ENCODE measurements at regions not wholly inside any gene's neighbourhood (a gene's known extent, or its start where the extent isn't known, plus 50 kb on each side); places are given as distances from the start of the nearest gene placed in this dataset.

DNA sequence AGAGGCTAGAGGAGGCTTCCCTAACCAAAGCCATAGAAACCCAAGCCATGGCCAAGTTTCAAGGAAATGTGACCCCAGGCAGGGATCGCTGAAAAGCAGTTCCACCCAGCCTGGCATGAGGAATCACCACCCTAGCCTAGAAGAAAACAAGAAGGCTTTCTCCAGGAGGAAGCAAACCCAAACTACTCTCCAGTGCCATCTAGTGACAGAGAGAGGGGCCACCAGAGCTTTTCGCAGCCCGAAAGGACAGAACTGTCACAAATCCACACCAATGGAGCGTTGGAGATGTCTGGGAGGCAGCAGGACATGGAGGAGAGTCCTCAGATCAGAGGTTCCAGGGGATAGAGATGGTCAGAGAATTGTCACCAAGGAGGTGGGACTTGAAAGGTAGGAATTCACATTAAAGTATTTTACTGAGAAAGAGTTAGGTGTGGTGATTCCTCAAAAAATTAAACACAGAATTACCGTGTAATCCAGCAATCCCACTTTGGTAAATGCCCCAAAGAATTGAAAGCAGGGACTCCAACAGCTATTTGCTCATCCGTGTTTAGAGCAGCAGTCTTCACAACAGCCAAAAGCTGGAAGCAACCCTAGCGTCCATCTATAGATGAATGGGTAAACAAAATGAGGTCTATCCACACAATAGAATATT, 67.3 kb upstream of the NUP50 start:
- no peak for DNase-seq (ENCODE audit: low read depth)

GRCh38 chr22:45097061-45097460, 66.7 kb upstream of the NUP50 start:
- DNase-seq (ENCODE audit: low read depth): no peak

- no peak for DNase-seq (ENCODE audit: low read depth)
Measured at GRCh38 chr22:45098056-45098455, 65.7 kb upstream of the NUP50 start.

DNA sequence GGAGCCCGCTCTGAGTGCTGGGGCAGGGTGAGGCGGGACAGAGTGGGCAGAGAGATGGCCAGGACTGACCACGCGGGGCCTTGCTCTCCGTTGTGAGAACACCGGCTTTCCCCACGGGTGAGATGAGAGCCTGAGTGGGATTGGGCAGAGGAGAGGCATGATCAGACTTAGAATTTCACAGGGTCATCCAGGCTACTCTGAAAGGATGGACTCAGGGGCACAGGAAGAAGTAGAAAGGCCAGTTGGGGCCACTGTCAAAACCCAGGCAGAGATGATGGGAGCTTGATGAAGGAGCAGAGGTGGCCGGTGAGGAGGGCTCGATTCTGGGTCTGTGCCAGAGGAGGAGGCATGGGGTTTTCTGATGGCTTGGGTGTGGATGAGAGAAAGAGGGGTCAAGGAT, 63.8 kb upstream of the NUP50 start:
- DNase-seq (ENCODE audit: low read depth): no peak

DNA sequence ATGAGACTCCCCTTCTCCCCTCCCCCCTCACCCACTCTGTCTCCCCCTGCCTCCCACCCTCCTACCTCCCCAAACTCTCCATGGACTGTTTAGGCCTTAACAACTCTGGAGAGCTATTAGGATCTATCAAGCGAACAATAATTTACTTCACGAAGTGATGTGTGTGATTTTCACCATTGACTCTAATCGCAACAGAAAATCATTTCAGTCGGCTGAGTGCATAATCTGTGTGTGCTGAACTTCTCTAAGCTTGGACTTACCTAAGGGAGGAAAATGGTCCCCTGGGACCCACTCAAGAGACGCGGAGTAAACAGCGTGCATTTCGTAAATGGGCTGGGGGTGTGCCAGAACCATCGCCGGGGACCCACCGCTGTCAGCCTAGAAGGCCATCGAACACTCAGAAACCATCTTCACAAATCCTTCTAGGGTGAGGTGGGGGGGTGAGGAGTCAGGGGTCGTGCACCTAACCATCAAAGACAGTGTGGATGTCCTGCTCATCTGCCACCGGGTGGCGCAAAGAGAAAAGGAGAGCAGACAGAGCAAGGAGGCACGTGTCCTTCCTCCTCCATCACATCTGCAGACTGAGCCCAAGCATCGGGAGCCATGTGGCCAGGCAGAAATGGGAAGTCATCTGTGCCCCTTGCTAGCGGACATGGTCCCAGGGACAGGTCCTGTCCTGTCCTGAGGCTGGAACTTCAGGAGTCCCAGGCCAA, 62.1 kb upstream of the NUP50 start:
- no peak for DNase-seq (ENCODE audit: low read depth)

GRCh38 chr22:45102896-45103420, 60.8 kb upstream of the NUP50 start:
- DNase-seq (ENCODE audit: low read depth): no peak

GRCh38 chr22:45103756-45104155, 60.0 kb upstream of the NUP50 start:
- no peak for DNase-seq (ENCODE audit: low read depth)

DNA sequence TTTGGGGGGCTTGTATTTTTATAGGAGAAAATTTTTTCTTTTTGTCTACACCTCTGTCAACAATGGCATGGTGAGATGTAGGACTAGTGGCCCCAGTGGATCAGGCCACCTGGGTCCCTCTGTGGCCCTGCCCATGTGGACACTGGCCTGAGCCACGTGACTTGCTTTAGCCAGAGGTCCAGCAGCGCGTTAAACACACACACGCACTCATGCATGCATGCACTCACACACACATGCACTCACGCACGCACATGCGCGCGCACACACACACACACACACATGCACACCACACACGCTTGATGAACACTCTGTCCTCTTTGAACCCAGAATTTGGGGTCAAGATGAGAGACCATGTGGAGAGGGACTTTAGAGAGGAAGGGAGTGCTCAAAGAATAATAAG, 59.4 kb upstream of the NUP50 start:
- DNase-seq (ENCODE audit: low read depth): no peak

GRCh38 chr22:45105281-45105702, 58.4 kb upstream of the NUP50 start:
- peak; percentile 95 for DNase-seq (ENCODE audit: low read depth)

DNA sequence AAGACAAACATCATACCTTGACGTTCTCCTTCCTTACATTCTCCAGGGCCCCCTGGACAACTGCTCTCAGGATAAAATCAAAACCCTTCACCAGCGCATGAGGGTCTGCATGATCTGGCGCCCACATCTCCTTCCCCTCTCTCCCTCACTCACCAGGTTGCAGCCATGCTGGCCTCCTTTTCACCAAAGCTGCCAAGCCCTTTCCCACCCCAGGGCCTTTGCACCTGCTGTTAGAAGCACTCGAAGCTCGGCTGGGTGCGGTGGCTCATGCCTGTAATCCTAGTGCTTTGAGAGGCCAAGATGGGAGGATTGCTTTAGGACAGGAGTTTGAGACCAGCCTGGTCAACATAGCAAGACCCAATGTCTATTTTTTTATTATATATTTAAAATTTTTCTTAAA, 56.1 kb upstream of the NUP50 start:
- no peak for DNase-seq (ENCODE audit: low read depth)

DNA sequence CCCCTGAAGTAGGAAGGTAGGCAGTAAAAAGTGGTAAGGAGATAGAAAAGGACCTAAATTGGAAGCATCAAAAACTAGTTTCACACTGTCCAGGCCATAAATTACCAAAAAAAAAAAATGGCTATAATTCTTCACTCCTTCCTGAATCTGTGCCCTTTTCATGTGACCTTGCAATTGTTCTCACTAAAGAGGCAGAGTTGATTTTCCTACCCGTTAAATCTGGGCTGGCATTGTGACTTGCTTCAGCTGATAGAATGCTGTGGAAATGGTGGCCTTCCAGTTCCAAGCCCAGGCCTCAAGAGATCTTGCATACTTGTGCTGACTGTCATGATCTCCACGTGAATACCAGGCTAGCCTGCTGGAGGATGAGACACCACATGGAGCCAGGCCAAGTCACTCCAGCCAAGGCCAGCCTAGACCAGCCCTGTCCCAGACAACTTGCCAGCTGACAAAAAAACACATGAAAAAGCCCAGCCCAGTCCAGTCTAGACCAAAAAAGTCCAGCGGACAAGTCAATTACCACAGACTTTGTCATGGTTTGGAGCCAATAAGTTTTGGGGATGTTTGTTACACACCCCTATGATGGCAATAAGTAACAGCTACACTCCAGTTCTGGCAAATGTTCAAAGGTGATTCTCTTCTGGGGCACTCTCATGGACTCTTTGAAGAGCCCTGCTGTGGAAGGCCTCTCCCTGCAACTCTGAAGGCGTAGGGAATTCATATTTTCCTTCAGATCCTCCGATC, 51.4 kb upstream of the NUP50 start:
- peak; percentile 87 for DNase-seq (ENCODE audit: low read depth)

Data from GM04503 (cell line).